ENCODE measurements at regions not wholly inside any gene's neighbourhood (a gene's known extent, or its start where the extent isn't known, plus 50 kb on each side); places are given as distances from the start of the nearest gene placed in this dataset.
"Not testable (repeated sequence)": the region's sequence is repeated elsewhere in the genome, so short reads cannot be mapped to it uniquely, and the experiment has no call there.

- Mint-ChIP-seq H3K27ac (no peak overlapping the region), H3K4me1 (ENCODE audit: low read depth) (no peaks in the 10 kb centered on the region), H3K9me3 (no peaks in the 10 kb centered on the region), H3K27me3 (peaks cover 39% of the 10 kb centered on the region), H3K4me3 (no peak overlapping the region), H3K36me3 (ENCODE audit: low read depth) (no peaks in the 10 kb centered on the region)
These were observed 115.2 kb downstream of the C12orf75 start for GRCh38 chr12:105445649-105446048.

GRCh38 chr12:105446460-105446859, 116.0 kb downstream of the C12orf75 start:
- not testable (repeated sequence) for H3K4me1 Mint-ChIP-seq (ENCODE audit: low read depth); H3K9me3 Mint-ChIP-seq; H3K4me3 Mint-ChIP-seq; H3K27ac Mint-ChIP-seq; H3K36me3 Mint-ChIP-seq (ENCODE audit: low read depth)
- peaks cover 39% of the 10 kb centered on the region for H3K27me3 Mint-ChIP-seq

- Mint-ChIP-seq H3K36me3 (ENCODE audit: low read depth) (no peaks in the 10 kb centered on the region), H3K27me3 (peaks cover 11% of the 10 kb centered on the region), H3K4me1 (ENCODE audit: low read depth) (no peaks in the 10 kb centered on the region), H3K9me3 (no peaks in the 10 kb centered on the region), H3K27ac (no peak overlapping the region), H3K4me3 (no peak overlapping the region)
These were observed 118.9 kb downstream of the C12orf75 start for GRCh38 chr12:105449431-105449830.

GRCh38 chr12:105451211-105451610, 120.7 kb downstream of the C12orf75 start:
- H3K36me3 Mint-ChIP-seq (ENCODE audit: low read depth), result no peaks in the 10 kb centered on the region
- H3K27ac Mint-ChIP-seq, result no peak overlapping the region
- H3K9me3 Mint-ChIP-seq, result no peaks in the 10 kb centered on the region
- no peaks in the 10 kb centered on the region for H3K4me1 Mint-ChIP-seq (ENCODE audit: low read depth)
- no peak overlapping the region for H3K4me3 Mint-ChIP-seq
- peaks cover 8% of the 10 kb centered on the region for H3K27me3 Mint-ChIP-seq

GRCh38 chr12:105451798-105452197, 121.3 kb downstream of the C12orf75 start:
- no peak overlapping the region for H3K4me3 Mint-ChIP-seq
- H3K27ac Mint-ChIP-seq, result no peak overlapping the region
- no peaks in the 10 kb centered on the region for H3K4me1 Mint-ChIP-seq (ENCODE audit: low read depth)
- H3K9me3 Mint-ChIP-seq, result no peaks in the 10 kb centered on the region
- H3K27me3 Mint-ChIP-seq, result peaks cover 8% of the 10 kb centered on the region
- H3K36me3 Mint-ChIP-seq (ENCODE audit: low read depth), result no peaks in the 10 kb centered on the region

GRCh38 chr12:105453316-105453715, 122.8 kb downstream of the C12orf75 start:
- no peaks in the 10 kb centered on the region for H3K36me3 Mint-ChIP-seq (ENCODE audit: low read depth)
- peaks cover 2% of the 10 kb centered on the region for H3K9me3 Mint-ChIP-seq
- H3K4me1 Mint-ChIP-seq (ENCODE audit: low read depth), result no peaks in the 10 kb centered on the region
- peaks cover 8% of the 10 kb centered on the region for H3K27me3 Mint-ChIP-seq
- no peak overlapping the region for H3K27ac Mint-ChIP-seq
- H3K4me3 Mint-ChIP-seq, result no peak overlapping the region

GRCh38 chr12:105454688-105455087, 124.2 kb downstream of the C12orf75 start:
- Mint-ChIP-seq H3K27me3 (peaks cover 16% of the 10 kb centered on the region), H3K4me3 (no peak overlapping the region), H3K9me3 (peaks cover 14% of the 10 kb centered on the region), H3K36me3 (ENCODE audit: low read depth) (no peaks in the 10 kb centered on the region), H3K4me1 (ENCODE audit: low read depth) (no peaks in the 10 kb centered on the region), H3K27ac (no peak overlapping the region)

- Mint-ChIP-seq H3K9me3 (peaks cover 14% of the 10 kb centered on the region), H3K27me3 (peaks cover 16% of the 10 kb centered on the region), H3K27ac (no peak overlapping the region), H3K4me1 (ENCODE audit: low read depth) (no peaks in the 10 kb centered on the region), H3K36me3 (ENCODE audit: low read depth) (no peaks in the 10 kb centered on the region), H3K4me3 (no peak overlapping the region)
These were observed 124.8 kb downstream of the C12orf75 start for GRCh38 chr12:105455261-105455660.

- H3K36me3 Mint-ChIP-seq (ENCODE audit: low read depth), result no peaks in the 10 kb centered on the region
- H3K27me3 Mint-ChIP-seq, result peaks cover 16% of the 10 kb centered on the region
- no peak overlapping the region for H3K27ac Mint-ChIP-seq
- peaks cover 14% of the 10 kb centered on the region for H3K9me3 Mint-ChIP-seq
- H3K4me1 Mint-ChIP-seq (ENCODE audit: low read depth), result no peaks in the 10 kb centered on the region
- no peak overlapping the region for H3K4me3 Mint-ChIP-seq
These were observed 126.5 kb downstream of the C12orf75 start for GRCh38 chr12:105457026-105457425.

GRCh38 chr12:105459760-105460330, 129.4 kb downstream of the C12orf75 start:
- no peak overlapping the region for H3K27ac Mint-ChIP-seq
- H3K9me3 Mint-ChIP-seq, result peaks cover 14% of the 10 kb centered on the region
- no peak overlapping the region for H3K4me3 Mint-ChIP-seq
- no peaks in the 10 kb centered on the region for H3K36me3 Mint-ChIP-seq (ENCODE audit: low read depth)
- peaks cover 23% of the 10 kb centered on the region for H3K27me3 Mint-ChIP-seq
- H3K4me1 Mint-ChIP-seq (ENCODE audit: low read depth), result no peaks in the 10 kb centered on the region

- Mint-ChIP-seq H3K9me3 (peaks cover 14% of the 10 kb centered on the region), H3K27me3 (peaks cover 28% of the 10 kb centered on the region), H3K27ac (no peak overlapping the region), H3K36me3 (ENCODE audit: low read depth) (no peaks in the 10 kb centered on the region), H3K4me1 (ENCODE audit: low read depth) (no peaks in the 10 kb centered on the region), H3K4me3 (no peak overlapping the region)
These were observed 130.9 kb downstream of the C12orf75 start for GRCh38 chr12:105461271-105461943.

- Mint-ChIP-seq H3K27ac (no peak overlapping the region), H3K36me3 (ENCODE audit: low read depth) (no peaks in the 10 kb centered on the region), H3K27me3 (peaks cover 28% of the 10 kb centered on the region), H3K4me1 (ENCODE audit: low read depth) (no peaks in the 10 kb centered on the region), H3K4me3 (no peak overlapping the region), H3K9me3 (peaks cover 14% of the 10 kb centered on the region)
These were observed 131.7 kb downstream of the C12orf75 start for GRCh38 chr12:105461944-105462762.

GRCh38 chr12:105462831-105463230, 132.3 kb downstream of the C12orf75 start:
- Mint-ChIP-seq H3K4me3 (no peak overlapping the region), H3K27me3 (peaks cover 28% of the 10 kb centered on the region), H3K9me3 (peaks cover 14% of the 10 kb centered on the region), H3K27ac (no peak overlapping the region), H3K36me3 (ENCODE audit: low read depth) (no peaks in the 10 kb centered on the region), H3K4me1 (ENCODE audit: low read depth) (no peaks in the 10 kb centered on the region)

GRCh38 chr12:105464406-105464805, 133.9 kb downstream of the C12orf75 start:
- H3K27me3 Mint-ChIP-seq, result peaks cover 13% of the 10 kb centered on the region
- H3K27ac Mint-ChIP-seq, result no peak overlapping the region
- no peaks in the 10 kb centered on the region for H3K4me1 Mint-ChIP-seq (ENCODE audit: low read depth)
- no peaks in the 10 kb centered on the region for H3K36me3 Mint-ChIP-seq (ENCODE audit: low read depth)
- peaks cover under 1% of the 10 kb centered on the region for H3K9me3 Mint-ChIP-seq
- no peak overlapping the region for H3K4me3 Mint-ChIP-seq

GRCh38 chr12:105466231-105466900, 135.9 kb downstream of the C12orf75 start:
- H3K36me3 Mint-ChIP-seq (ENCODE audit: low read depth), result no peaks in the 10 kb centered on the region
- H3K4me3 Mint-ChIP-seq, result no peak overlapping the region
- H3K9me3 Mint-ChIP-seq, result no peaks in the 10 kb centered on the region
- no peak overlapping the region for H3K27ac Mint-ChIP-seq
- H3K4me1 Mint-ChIP-seq (ENCODE audit: low read depth), result no peaks in the 10 kb centered on the region
- H3K27me3 Mint-ChIP-seq, result peaks cover 11% of the 10 kb centered on the region
